Erythroblast (primary cell): ENCODE measurements at regions not wholly inside any gene's neighbourhood (a gene's known extent, or its start where the extent isn't known, plus 50 kb on each side); places are given as distances from the start of the nearest gene placed in this dataset.

Experiments
- GATA1 ChIP-seq: IDR thresholded peaks from 2 replicates; pipeline ENCODE4 v1.6.1; 2011; ENCODE audit warnings: low read depth, mild to moderate bottlenecking, control low read depth, low read length, moderate library complexity
- POLR2A ChIP-seq: IDR thresholded peaks from 2 replicates; pipeline ENCODE4 v1.6.1; 2011; ENCODE audit warnings: mild to moderate bottlenecking, low read length

GRCh38 chr14:24700511-24700910 lies 66.5 kb upstream of the GZMB start:
- TF ChIP-seq POLR2A: no peak
- no peak for TF ChIP-seq GATA1
